KG1 (cell line): ENCODE measurements at regions not wholly inside any gene's neighbourhood (a gene's known extent, or its start where the extent isn't known, plus 50 kb on each side); places are given as distances from the start of the nearest gene placed in this dataset.

Source experiments
- DNase-seq: peaks from one replicate; lab custom pipeline; 2025; lab: John Stamatoyannopoulos, UW

GRCh38 chr11:116473206-116473769 lies 299.5 kb downstream of the BUD13 start:
- DNase-seq, result no peak

GRCh38 chr11:116472651-116473050 lies 300.1 kb downstream of the BUD13 start:
- no peak for DNase-seq

- DNase-seq, result no peak
These were observed 301.1 kb downstream of the BUD13 start for GRCh38 chr11:116471608-116472256.

- DNase-seq, result no peak
These were observed 304.1 kb downstream of the BUD13 start for GRCh38 chr11:116468699-116469098.

- DNase-seq, result no peak
These were observed 305.0 kb downstream of the BUD13 start for GRCh38 chr11:116467823-116468222.

- DNase-seq, result no peak
These were observed 306.0 kb downstream of the BUD13 start for GRCh38 chr11:116466801-116467200.

- DNase-seq, result no peak
These were observed 306.6 kb downstream of the BUD13 start for GRCh38 chr11:116466191-116466590.

- DNase-seq, result no peak
These were observed 307.7 kb downstream of the BUD13 start for GRCh38 chr11:116465056-116465455.

- DNase-seq, result no peak
These were observed 311.0 kb downstream of the BUD13 start for GRCh38 chr11:116461789-116462188.

GRCh38 chr11:116460156-116460920 lies 312.4 kb downstream of the BUD13 start:
- DNase-seq, result no peak

GRCh38 chr11:116459185-116460045 lies 313.4 kb downstream of the BUD13 start:
- no peak for DNase-seq

- DNase-seq, result no peak
These were observed 314.2 kb downstream of the BUD13 start for GRCh38 chr11:116458546-116458945.

GRCh38 chr11:116457336-116458007 lies 315.3 kb downstream of the BUD13 start:
- no peak for DNase-seq

GRCh38 chr11:116454951-116455350 lies 317.8 kb downstream of the BUD13 start:
- no peak for DNase-seq

- DNase-seq, result no peak
These were observed 318.7 kb downstream of the BUD13 start for GRCh38 chr11:116454020-116454645.

GRCh38 chr11:116452461-116452860 lies 320.3 kb downstream of the BUD13 start:
- no peak for DNase-seq

GRCh38 chr11:116449522-116449921 lies 323.3 kb downstream of the BUD13 start:
- no peak for DNase-seq

- no peak for DNase-seq
These were observed 326.5 kb downstream of the BUD13 start for GRCh38 chr11:116446048-116446941.

- DNase-seq, result no peak
These were observed 327.4 kb downstream of the BUD13 start for GRCh38 chr11:116445108-116446047.
